NCI-H1694 (cell line): ENCODE measurements at regions not wholly inside any gene's neighbourhood (a gene's known extent, or its start where the extent isn't known, plus 50 kb on each side); places are given as distances from the start of the nearest gene placed in this dataset.
"Not testable (repeated sequence)": the region's sequence is repeated elsewhere in the genome, so short reads cannot be mapped to it uniquely, and the experiment has no call there.

Source experiments
- DNase-seq: peaks from one replicate; lab custom pipeline; 2025; lab: John Stamatoyannopoulos, UW

- DNase-seq, result no peak
Measured at GRCh38 chr5:75844301-75844700, 127.1 kb upstream of the POC5 start.

DNA sequence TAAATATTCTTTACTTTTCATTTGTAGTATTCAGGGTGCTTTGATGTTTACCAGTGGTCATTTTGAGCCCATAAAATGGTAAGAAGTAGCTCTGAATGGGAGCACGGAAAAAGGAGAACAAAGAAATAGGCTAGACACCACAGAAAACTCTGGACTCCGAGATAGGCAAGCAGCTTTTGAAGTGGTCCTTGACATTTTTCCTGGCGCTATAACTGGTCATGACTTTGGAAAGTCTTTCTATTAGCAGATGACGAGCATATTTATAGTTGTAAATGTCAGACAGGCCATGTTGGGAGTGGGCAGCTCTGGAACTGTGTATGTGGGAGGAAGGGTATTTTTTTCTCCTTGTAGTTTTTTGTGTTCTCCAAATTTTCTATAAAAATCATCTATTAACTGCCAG, 126.1 kb upstream of the POC5 start:
- DNase-seq, result no peak

GRCh38 chr5:75839547-75839946, 122.3 kb upstream of the POC5 start:
- no peak for DNase-seq

GRCh38 chr5:75837258-75837841, 120.1 kb upstream of the POC5 start:
- DNase-seq, result no peak

- DNase-seq, result no peak
Measured at GRCh38 chr5:75831561-75831960, 114.3 kb upstream of the POC5 start.

GRCh38 chr5:75828029-75828428, 110.8 kb upstream of the POC5 start:
- no peak for DNase-seq

GRCh38 chr5:75824323-75824722, 107.1 kb upstream of the POC5 start:
- DNase-seq, result no peak

- no peak for DNase-seq
Measured at GRCh38 chr5:75823811-75824210, 106.6 kb upstream of the POC5 start.

- DNase-seq, result no peak
Measured at GRCh38 chr5:75818661-75819060, 101.4 kb upstream of the POC5 start.

DNA sequence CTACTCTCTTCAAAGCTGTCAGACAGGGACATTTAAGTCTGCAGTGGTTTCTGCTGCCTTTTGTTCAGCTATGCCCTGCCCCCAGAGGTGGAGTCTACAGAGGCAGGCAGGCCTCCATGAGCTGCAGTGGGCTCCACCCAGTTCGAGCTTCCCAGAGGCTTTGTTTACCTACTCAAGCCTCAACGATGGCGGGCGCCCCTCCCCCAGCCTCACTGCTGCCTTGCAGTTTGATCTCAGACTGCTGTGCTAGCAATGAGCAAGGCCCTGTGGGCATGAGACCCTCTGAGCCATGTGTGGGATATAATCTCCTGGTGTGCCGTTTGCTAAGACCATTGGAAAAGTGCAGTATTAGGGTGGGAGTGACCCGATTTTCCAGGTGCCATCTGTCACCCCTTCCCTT, 82.5 kb upstream of the POC5 start:
- not testable (repeated sequence) for DNase-seq

DNA sequence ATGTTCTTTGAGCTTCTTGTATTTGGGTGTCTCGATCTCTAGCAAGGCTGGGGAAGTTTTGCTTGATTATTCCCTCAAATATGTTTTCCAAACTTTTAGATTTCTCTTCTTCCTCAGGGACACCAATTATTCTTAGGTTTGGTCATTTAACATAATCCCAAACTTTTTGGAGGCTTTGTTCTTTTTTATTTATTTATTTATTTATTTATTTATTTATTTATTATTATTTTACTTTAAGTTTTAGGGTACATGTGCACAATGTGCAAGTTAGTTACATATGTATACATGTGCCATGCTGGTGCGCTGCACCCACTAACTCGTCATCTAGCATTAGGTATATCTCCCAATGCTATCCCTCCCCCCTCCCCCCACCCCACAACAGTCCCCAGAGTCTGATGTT, 52.1 kb upstream of the POC5 start:
- not testable (repeated sequence) for DNase-seq
